NCI-H2107 treated with DMSO at 0.1 percent for 48 hours (cell line): ENCODE measurements at regions not wholly inside any gene's neighbourhood (a gene's known extent, or its start where the extent isn't known, plus 50 kb on each side); places are given as distances from the start of the nearest gene placed in this dataset.

Source experiments
- DNase-seq: peaks from one replicate; lab custom pipeline; 2025; ENCODE audit not compliant: unreplicated experiment; lab: John Stamatoyannopoulos, UW

- DNase-seq = no peak
Measured at GRCh38 chr7:128167791-128168666, 73.0 kb upstream of the LEP start.

DNA sequence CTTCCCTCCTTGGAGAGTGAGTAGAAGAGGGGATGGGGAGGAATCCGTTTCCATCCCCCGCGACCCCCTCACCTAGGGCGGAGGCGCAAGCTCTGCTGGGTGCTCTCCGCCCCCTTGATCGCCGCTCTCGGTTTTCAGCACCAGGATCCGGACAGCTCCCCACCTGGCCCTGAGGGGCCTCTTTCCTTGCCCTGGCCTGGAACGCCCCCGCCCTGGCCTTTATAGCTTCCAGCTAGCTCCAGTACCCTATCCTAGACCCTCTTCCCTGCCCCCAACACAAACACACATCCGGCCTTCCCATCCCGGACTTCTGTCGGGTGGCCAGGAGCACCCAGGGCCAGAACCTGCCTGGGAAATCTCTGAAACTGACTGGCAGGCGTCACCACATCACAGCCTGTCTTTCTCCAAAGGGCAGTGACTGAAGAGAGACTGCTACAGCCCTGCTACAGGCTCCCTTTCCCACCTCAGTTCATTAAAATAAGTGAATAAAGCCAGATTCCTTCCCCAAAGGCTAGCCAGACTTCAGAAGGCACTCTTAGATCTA, 72.3 kb upstream of the LEP start:
- DNase-seq = no peak

DNA sequence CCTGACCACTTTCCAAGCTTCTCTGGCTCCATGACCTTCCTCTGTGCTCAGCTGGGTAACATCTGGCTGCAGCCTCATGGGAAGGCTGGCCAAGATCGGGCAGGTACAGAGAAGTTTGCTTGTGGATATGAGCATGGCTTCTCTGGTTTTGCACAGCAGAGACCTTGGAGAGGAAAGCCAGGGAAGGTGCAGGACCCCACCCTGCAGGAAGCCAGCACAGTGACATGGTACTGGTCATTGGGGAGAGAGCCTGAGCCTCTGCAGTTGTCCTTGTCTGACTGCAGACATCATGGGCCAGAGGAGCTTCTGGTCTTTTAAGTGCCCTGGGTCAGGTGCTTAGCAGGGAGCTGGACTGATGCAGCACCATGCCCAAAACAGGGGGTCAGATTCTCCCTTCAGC, 70.6 kb upstream of the LEP start:
- DNase-seq = no peak

DNA sequence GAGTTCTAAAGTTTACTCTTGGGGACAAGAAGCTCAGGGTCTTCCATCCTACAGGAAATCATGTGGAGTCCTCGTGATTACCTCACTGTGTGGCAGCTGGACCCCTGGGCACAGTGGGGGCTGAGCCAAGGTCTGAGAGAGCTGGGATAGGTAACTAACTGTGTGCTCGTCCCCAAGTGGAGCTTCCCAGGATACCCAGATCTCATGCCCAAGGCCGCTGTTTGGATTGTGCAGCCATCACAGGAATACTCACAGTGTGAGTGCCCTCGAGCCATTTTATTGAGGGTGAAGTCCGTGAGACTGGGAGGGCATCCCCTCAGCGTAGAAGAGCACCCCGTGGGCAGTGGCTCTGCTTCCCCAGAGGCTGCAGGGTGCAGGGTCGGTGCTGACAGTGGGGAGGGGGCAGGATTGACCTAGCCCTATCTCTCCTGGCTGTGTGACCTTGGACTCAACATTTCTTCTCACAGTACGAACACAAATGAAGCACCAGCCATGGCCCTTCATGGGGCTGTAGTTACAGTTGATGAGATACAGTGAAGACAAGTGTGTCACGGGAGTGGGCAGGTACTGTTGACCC, 69.6 kb upstream of the LEP start:
- DNase-seq = no peak

GRCh38 chr7:128172151-128172550, 68.9 kb upstream of the LEP start:
- DNase-seq = peak; percentile 78

- DNase-seq = no peak
Measured at GRCh38 chr7:128172963-128173362, 68.1 kb upstream of the LEP start.

GRCh38 chr7:128174386-128174785, 66.7 kb upstream of the LEP start:
- DNase-seq = no peak

GRCh38 chr7:128176696-128177095, 64.4 kb upstream of the LEP start:
- no peak for DNase-seq

GRCh38 chr7:128177768-128178550, 63.1 kb upstream of the LEP start:
- no peak for DNase-seq

DNA sequence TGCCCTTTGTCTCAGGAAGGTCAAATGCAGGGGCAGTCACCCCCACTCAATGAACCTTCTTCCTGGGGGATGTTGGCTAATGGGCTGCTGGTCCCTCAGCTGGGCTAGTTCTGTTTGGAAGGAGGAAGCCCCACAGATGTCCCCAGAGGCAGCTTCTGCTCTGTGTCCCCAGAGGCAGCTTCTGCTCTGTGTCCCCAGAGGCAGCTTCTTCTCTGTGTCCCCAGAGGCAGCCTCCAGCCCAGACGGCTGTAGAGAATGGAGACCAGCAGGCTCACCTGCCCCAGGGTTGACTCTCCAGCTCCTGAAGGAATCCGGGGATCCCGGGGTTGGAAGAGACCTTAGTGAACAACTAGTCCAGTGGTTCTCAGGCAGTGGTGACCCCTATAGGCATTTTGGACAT, 62.5 kb upstream of the LEP start:
- no peak for DNase-seq

DNA sequence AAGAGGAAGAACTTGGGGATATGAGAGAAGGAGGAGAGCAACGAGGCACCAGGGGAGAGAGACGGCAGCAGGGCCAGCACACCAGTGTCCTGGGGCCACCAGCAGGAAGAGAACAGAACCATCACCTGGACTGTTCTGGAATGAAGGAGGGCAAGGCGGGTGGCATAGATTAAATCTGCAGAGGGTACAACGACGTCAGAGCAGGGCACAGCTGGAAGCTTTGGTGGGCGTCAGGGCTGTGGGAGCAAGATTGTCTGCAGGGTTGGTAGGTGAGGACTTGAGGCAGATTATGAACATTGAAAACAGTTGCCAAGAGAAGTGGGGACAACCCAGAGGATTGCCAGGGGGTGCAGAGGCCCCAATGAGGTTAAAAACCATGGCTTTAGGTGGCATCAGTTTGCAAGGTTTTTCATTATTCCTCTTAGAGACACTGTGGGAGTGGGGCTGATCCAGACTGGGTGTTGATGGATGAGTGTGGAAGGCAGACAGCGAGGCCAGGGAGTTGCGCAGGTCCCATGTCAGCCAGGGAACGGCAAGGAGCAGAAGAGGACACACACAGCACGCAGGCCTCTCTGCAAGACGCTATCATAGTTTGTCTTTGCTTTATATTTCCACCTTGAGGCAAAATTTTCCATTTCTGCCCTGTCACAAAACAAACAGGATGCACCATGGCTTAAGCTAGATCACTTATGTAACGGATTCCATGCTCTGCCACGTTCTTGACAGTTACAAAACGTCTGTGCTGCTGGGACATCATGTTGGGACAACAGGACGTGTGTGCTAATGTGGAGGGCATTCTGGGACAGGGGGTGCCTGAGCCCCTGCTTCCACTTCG, 52.5 kb upstream of the LEP start:
- no peak for DNase-seq

GRCh38 chr7:128189231-128189930, 51.7 kb upstream of the LEP start:
- no peak for DNase-seq

- no peak for DNase-seq
Measured at GRCh38 chr7:128190051-128190647, 50.9 kb upstream of the LEP start.

GRCh38 chr7:128191136-128191844, 49.8 kb upstream of the LEP start:
- no peak for DNase-seq
